Effector memory CD4-positive, alpha-beta T cell (primary cell): ENCODE measurements at regions not wholly inside any gene's neighbourhood (a gene's known extent, or its start where the extent isn't known, plus 50 kb on each side); places are given as distances from the start of the nearest gene placed in this dataset.

ENCODE experiments used
- DNase-seq, 3 donors: peaks; one replicate each; pipeline ENCODE4 v3.0.0-alpha.2; 2020
- H3K27ac ChIP-seq: 2 replicates; pipeline ENCODE4 v1.7.0; 2013; ENCODE audit warnings: mild to moderate bottlenecking, low read length, moderate library complexity; ENCODE audit not compliant: insufficient read depth, poor library complexity, severe bottlenecking
- H3K27me3 ChIP-seq: replicated peaks from 2 replicates; pipeline ENCODE4 v1.7.0; 2013; ENCODE audit warnings: mild to moderate bottlenecking, low read length; ENCODE audit not compliant: insufficient read depth, control insufficient read depth, poor library complexity, severe bottlenecking
- H3K36me3 ChIP-seq: 2 replicates; pipeline ENCODE4 v1.7.0; 2013; ENCODE audit warnings: mild to moderate bottlenecking, low read length, moderate library complexity; ENCODE audit not compliant: control insufficient read depth, insufficient read depth
- H3K4me1 ChIP-seq: 2 replicates; pipeline ENCODE4 v1.7.0; 2013; ENCODE audit warnings: low read length, mild to moderate bottlenecking; ENCODE audit not compliant: control insufficient read depth, insufficient read depth, poor library complexity, severe bottlenecking
- H3K4me3 ChIP-seq: 2 replicates; pipeline ENCODE4 v1.7.0; 2013; ENCODE audit warnings: low read length, low read depth, mild to moderate bottlenecking; ENCODE audit not compliant: insufficient read depth, poor library complexity, severe bottlenecking
- H3K9me3 ChIP-seq: 2 replicates; pipeline ENCODE4 v1.7.0; 2013; ENCODE audit warnings: mild to moderate bottlenecking, low read length, moderate library complexity; ENCODE audit not compliant: control insufficient read depth

DNA sequence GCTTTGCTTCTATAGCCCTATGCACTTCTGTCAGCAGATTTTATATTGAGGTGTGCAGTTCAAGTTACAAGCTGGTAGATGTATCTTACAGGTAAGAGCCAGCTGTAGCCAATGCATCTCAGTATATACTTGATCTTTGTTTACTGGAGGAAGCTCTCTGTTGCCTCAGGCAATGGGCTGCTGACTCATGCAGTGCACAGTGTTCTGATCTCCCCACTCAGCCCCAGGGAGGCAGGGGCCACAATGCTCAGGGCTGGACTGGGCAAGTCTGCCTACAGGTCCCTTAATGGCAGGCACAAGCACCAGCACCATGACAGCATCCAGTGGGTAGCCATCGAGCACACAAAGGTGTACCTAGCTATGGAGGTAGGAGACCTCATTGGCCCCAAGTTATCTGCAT, 178.8 kb upstream of the CDH10 start:
- Histone ChIP-seq H3K4me1 (no peaks in the 10 kb centered on the region), H3K4me3 (no peak overlapping the region), H3K9me3 (peaks cover 6% of the 10 kb centered on the region), H3K27me3 (no peaks in the 10 kb centered on the region), H3K36me3 (no peaks in the 10 kb centered on the region), H3K27ac (no peak overlapping the region)
- DNase-seq: no peak

DNA sequence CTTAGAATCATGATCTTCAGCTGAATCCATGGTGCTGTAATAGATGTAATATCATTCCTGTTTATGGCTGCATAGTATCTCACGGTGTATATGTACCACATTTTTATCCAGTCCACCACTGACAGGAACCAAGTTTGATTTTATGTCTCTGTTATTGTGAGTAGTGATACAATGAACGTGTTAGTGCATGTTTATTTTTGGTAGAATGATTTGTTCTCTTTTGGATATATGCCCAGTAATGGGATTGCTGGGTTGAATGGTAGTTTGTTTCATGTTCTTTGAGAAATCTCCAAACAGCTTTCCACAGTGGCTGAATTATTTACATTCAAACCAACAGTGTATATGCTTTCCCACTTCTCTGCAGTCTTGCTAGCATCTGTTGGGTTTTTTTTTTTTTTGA, 175.1 kb upstream of the CDH10 start:
- Histone ChIP-seq H3K9me3 (peaks cover 6% of the 10 kb centered on the region), H3K4me3 (no peak overlapping the region), H3K4me1 (no peaks in the 10 kb centered on the region), H3K27me3 (no peaks in the 10 kb centered on the region), H3K36me3 (no peaks in the 10 kb centered on the region), H3K27ac (no peak overlapping the region)
- DNase-seq: no peak

DNA sequence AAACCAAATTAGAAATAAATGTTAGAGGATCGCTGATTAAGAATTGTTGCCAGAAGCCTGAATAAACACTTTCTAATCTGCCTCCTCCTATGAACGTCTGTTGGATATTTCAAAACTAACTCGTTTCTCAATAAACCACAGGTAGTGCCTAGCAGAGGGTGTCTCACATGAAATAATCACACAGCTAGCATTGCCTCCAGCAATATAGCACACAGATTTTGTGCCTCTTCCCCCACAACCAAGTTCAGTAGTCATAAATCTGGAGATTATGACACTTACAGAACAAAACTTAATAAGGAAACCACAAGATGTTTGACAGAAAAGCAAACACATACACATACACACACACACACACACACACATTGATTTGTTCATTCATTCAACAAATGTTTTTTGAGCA, 173.2 kb upstream of the CDH10 start:
- Histone ChIP-seq H3K27me3 (no peaks in the 10 kb centered on the region), H3K9me3 (no peaks in the 10 kb centered on the region), H3K36me3 (no peaks in the 10 kb centered on the region), H3K4me1 (no peaks in the 10 kb centered on the region), H3K4me3 (no peak overlapping the region), H3K27ac (no peak overlapping the region)
- DNase-seq: no peak

DNA sequence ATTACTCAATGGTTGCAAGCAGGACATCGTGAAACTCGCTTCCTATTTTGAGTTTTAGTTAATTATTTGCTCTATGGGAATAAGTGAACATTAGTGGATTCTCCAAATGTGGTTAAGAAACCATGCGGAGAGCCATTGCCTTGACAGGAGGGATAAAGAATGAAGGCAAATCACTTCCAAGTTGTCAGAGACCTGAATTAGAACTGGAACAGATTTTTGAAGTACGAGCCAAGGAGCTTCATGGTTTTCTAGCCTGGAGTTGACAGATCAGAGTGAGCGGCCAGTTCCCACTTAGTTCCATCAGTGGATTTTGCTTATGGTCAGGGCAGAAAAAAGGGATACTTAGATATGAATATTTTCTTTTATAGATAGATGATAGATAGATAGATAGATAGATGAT, 171.4 kb upstream of the CDH10 start:
- no peaks in the 10 kb centered on the region for H3K9me3 ChIP-seq
- no peaks in the 10 kb centered on the region for H3K4me1 ChIP-seq
- DNase-seq: no peak
- no peaks in the 10 kb centered on the region for H3K36me3 ChIP-seq
- H3K27me3 ChIP-seq: no peaks in the 10 kb centered on the region
- no peak overlapping the region for H3K4me3 ChIP-seq
- H3K27ac ChIP-seq: no peak overlapping the region

DNA sequence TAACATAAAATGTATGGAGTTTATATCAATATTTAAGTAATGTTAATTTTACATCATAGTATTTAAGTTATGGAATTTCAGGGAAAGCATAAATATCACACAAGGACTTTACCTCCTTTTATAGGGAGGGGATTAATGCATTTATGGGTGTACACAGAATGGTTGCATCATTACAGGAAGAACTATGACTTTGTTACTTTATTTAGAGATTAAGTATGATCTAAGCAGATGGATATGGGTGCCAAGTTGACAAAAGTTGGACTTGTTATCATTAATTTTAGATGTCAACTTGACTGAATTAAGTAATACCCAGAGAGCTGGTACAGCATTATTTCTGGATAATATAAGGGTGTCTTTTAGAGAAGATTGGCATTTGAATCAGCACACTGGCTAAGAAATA, 160.5 kb upstream of the CDH10 start:
- Histone ChIP-seq H3K27ac (no peak overlapping the region), H3K27me3 (no peaks in the 10 kb centered on the region), H3K4me3 (no peak overlapping the region), H3K9me3 (no peaks in the 10 kb centered on the region), H3K4me1 (no peaks in the 10 kb centered on the region), H3K36me3 (no peaks in the 10 kb centered on the region)
- no peak for DNase-seq

DNA sequence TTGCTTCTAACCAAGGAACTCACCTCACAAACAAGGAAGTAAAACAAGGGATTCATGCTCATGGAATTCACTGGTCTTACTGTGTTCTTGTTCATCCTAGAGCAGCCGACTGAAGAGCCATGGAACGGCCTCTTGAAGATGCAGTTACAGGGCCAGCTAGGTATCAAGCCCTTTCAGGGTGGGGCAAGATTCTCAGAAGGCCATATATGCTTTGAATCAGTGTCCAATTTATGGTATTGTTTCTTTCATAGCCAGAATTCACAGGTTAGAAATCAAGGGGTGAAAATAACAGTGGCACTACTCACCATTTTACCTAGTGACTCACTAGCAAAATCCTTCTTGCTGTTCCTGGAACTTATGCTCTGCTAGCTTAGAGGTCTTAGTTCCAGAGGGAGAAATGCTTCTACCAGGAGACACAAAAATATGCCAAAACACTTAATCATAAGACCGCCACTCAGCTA, 159.5 kb upstream of the CDH10 start:
- DNase-seq: no peak
- Histone ChIP-seq H3K4me1 (no peaks in the 10 kb centered on the region), H3K9me3 (no peaks in the 10 kb centered on the region), H3K36me3 (no peaks in the 10 kb centered on the region), H3K27me3 (no peaks in the 10 kb centered on the region), H3K27ac (no peak overlapping the region), H3K4me3 (no peak overlapping the region)

DNA sequence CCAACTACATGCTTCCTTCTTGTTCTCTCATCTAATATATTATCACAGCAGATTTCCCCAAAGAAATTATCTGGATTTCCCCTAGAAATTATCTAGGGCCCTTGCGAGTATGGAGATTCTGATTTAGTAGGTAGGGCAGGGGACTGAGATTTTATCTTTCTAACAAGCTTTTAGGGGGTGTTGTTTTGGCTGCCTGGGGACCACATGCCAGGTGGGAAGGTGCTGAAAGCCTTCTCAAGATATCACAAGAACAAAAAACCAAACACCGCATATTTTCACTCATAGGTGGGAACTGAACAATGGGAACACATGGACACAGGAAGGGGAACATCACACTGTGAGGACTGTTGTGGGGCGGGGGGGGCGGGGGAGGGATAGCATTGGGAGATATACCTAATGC, 146.5 kb upstream of the CDH10 start:
- Histone ChIP-seq H3K27me3 (no peaks in the 10 kb centered on the region), H3K4me3 (no peak overlapping the region), H3K4me1 (no peaks in the 10 kb centered on the region), H3K27ac (no peak overlapping the region), H3K9me3 (no peaks in the 10 kb centered on the region), H3K36me3 (no peaks in the 10 kb centered on the region)
- DNase-seq: no peak

DNA sequence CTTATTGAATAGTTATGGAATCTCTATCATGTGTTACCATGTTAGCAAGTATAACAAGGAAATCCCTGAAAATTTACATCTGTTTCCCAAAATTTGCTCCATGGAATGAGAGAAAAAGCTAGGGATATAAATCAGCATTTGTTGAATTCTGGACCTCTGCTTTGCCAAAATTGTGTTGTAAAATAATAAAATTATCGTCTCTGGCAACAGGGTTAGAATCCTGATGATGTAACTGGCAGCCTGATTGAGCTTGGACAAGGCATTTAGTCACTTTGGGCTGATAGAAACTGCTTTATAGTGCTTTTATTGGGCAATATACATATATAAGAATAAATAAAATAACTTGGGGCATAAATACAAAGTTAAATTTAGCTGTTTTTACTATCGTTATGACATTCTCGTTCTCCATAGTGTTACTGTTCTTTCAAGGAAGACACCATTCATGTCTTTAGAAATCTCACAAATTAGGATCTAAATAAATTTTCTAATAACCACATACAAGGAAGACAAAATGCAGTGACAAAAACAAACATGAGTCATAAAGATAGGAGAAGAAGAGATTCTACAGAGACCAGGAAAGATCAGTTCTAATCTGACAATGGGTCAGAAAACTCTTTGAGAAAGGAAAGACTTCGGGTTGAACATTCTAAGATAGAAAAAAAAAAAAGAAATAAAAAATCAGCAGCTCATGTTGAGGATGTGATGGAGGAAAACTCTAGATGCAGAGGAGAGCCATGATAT, 145.0 kb upstream of the CDH10 start:
- no peaks in the 10 kb centered on the region for H3K4me1 ChIP-seq
- no peak overlapping the region for H3K4me3 ChIP-seq
- no peak for DNase-seq
- no peaks in the 10 kb centered on the region for H3K36me3 ChIP-seq
- no peaks in the 10 kb centered on the region for H3K27me3 ChIP-seq
- H3K9me3 ChIP-seq: no peaks in the 10 kb centered on the region
- H3K27ac ChIP-seq: no peak overlapping the region

DNA sequence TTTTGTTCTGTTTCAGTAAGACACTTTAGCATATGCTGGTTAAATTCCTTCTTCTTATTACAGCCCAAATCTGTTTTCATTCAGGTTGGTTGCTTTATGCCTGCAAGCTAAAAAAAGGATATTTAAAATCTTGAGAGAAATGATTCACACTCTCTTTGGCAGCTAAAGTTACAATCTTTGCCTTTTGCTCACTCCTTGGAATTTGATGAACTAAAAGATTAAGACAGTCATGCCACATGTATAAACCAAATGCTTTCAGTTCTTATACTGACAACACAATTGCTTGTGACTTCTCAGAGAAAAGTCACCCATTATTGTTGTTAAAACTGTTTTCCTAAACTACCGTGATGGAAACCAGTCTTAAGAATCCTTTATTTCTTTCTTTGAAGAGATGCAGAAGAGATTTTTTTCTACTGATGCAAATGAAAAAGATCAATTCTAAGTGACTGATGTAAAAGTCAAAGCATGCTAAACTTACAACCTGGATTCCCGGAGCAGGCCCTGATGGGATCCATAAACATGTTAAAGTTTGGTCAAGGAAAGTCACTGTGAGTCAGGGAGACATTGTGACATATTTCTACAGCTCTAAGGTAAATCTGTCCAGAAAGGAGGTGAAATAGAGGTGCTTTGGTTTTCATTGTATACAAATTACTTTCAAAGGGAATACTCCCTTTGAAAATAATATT, 144.2 kb upstream of the CDH10 start:
- no peaks in the 10 kb centered on the region for H3K36me3 ChIP-seq
- DNase-seq: no peak
- no peak overlapping the region for H3K27ac ChIP-seq
- no peaks in the 10 kb centered on the region for H3K27me3 ChIP-seq
- no peaks in the 10 kb centered on the region for H3K4me1 ChIP-seq
- H3K4me3 ChIP-seq: no peak overlapping the region
- H3K9me3 ChIP-seq: no peaks in the 10 kb centered on the region

DNA sequence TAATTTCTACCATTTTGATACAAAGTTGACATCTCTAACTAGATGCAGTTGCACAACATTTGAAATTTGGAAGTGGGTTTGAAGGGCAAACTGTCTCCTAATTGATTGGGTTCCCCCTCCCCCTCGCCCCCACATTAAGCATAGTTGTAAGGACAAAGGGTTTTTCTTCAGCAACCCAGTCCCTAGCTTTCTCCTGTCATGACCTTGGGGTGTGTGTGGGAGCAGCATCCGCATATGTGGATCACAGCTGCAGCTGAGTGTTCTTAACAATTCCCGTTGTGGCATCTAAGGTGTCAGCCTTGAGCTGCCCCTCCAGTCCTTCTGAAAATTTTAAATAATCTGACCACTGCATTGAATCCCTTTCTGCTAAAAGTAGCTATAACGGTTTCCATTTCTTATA, 141.3 kb upstream of the CDH10 start:
- no peak overlapping the region for H3K4me3 ChIP-seq
- no peaks in the 10 kb centered on the region for H3K4me1 ChIP-seq
- DNase-seq: no peak
- no peak overlapping the region for H3K27ac ChIP-seq
- no peaks in the 10 kb centered on the region for H3K9me3 ChIP-seq
- no peaks in the 10 kb centered on the region for H3K27me3 ChIP-seq
- no peaks in the 10 kb centered on the region for H3K36me3 ChIP-seq
